HepG2 (cell line): ENCODE measurements at regions not wholly inside any gene's neighbourhood (a gene's known extent, or its start where the extent isn't known, plus 50 kb on each side); places are given as distances from the start of the nearest gene placed in this dataset.

ENCODE experiments used
- ATF2 ChIP-seq: sonication (generic); formaldehyde crosslinking; IDR thresholded peaks from 2 replicates; pipeline ENCODE4 v1.4.0; 2020; ENCODE audit warnings: missing genetic modification reagents
- ETV6 ChIP-seq: sonication (generic); formaldehyde crosslinking; conservative IDR thresholded peaks from 2 replicates; pipeline ENCODE4 v1.4.0; 2020; ENCODE audit warnings: missing genetic modification reagents
- FOXA1 ChIP-seq, 2 experiments: fragments of 450-650 bp in 1 of 2; sonication (generic) in 1 of 2; formaldehyde crosslinking in 1 of 2; IDR thresholded peaks; 2 replicates each; pipeline versions ENCODE4 v1.4.0 to v1.6.1; 2016 to 2020; ENCODE audit warnings: missing genetic modification reagents in 1 of 2
- FOXP1 ChIP-seq, 2 experiments: fragments of 450-650 bp in 1 of 2; IDR thresholded peaks; 2 replicates each; pipeline ENCODE4 v1.6.1; 2017 to 2018; ENCODE audit warnings: antibody characterized with exemption in 1 of 2
- HDAC2 ChIP-seq: sonication (generic); formaldehyde crosslinking; IDR thresholded peaks from 2 replicates; pipeline ENCODE4 v1.4.0; 2020; ENCODE audit warnings: missing genetic modification reagents
- HOXA5 ChIP-seq: sonication (generic); formaldehyde crosslinking; IDR thresholded peaks from 2 replicates; pipeline ENCODE4 v1.4.0; 2020; ENCODE audit warnings: missing genetic modification reagents
- KDM6A ChIP-seq: IDR thresholded peaks from 2 replicates; pipeline ENCODE4 v1.6.1; 2016; ENCODE audit warnings: low read depth
- KLF9 ChIP-seq: IDR thresholded peaks from 2 replicates; pipeline ENCODE4 v1.6.1; 2016; ENCODE audit warnings: low read depth
- MYC ChIP-seq: sonication (generic); formaldehyde crosslinking; IDR thresholded peaks from 2 replicates; pipeline ENCODE4 v1.9.0; 2021; ENCODE audit warnings: missing genetic modification reagents, borderline replicate concordance
- ONECUT2 ChIP-seq: sonication (generic); formaldehyde crosslinking; IDR thresholded peaks from 2 replicates; pipeline ENCODE4 v1.4.0; 2020; ENCODE audit warnings: missing genetic modification reagents
- RFXAP ChIP-seq: sonication (generic); formaldehyde crosslinking; IDR thresholded peaks from 2 replicates; pipeline ENCODE4 v1.4.0; 2020; ENCODE audit warnings: missing genetic modification reagents, borderline replicate concordance
- SP2 ChIP-seq: sonication (generic); formaldehyde crosslinking; IDR thresholded peaks from 2 replicates; pipeline ENCODE4 v1.5.1; 2020; ENCODE audit warnings: mild to moderate bottlenecking, missing genetic modification reagents
- SRSF9 ChIP-seq: fragments of 200-400 bp; formaldehyde crosslinking; IDR thresholded peaks from 2 replicates; pipeline ENCODE4 v1.6.1; 2018; ENCODE audit warnings: borderline replicate concordance, mild to moderate bottlenecking, low read depth, low read length; ENCODE audit not compliant: insufficient read depth, poor library complexity, severe bottlenecking
- ZNF331 ChIP-seq: sonication (generic); formaldehyde crosslinking; IDR thresholded peaks from 2 replicates; pipeline ENCODE4 v1.4.0; 2020; ENCODE audit warnings: missing genetic modification reagents
- ZNF513 ChIP-seq: sonication (generic); formaldehyde crosslinking; conservative IDR thresholded peaks from 2 replicates; pipeline ENCODE4 v1.5.0; 2020; ENCODE audit warnings: missing genetic modification reagents
- ZNF552 ChIP-seq: sonication (generic); formaldehyde crosslinking; IDR thresholded peaks from 2 replicates; pipeline ENCODE4 v1.9.0; 2022; ENCODE audit warnings: missing genetic modification reagents, mild to moderate bottlenecking, borderline replicate concordance
- TF ChIP-seq, protein P1 (sequence below): sonication (generic); formaldehyde crosslinking; IDR thresholded peaks from 2 replicates; pipeline ENCODE4 v1.4.0; 2020; ENCODE audit warnings: missing genetic modification reagents
- TF ChIP-seq, protein P2 (sequence below): sonication (generic); formaldehyde crosslinking; conservative IDR thresholded peaks from 2 replicates; pipeline ENCODE4 v1.4.0; 2020; ENCODE audit warnings: missing genetic modification reagents
- TF ChIP-seq, protein P3 (sequence below): sonication (generic); formaldehyde crosslinking; IDR thresholded peaks from 2 replicates; pipeline ENCODE4 v1.4.0; 2020; ENCODE audit warnings: missing genetic modification reagents, borderline replicate concordance
- TF ChIP-seq, protein P4 (sequence below): IDR thresholded peaks from 2 replicates; pipeline ENCODE4 v1.6.1; 2016; ENCODE audit warnings: control low read depth

DNA sequence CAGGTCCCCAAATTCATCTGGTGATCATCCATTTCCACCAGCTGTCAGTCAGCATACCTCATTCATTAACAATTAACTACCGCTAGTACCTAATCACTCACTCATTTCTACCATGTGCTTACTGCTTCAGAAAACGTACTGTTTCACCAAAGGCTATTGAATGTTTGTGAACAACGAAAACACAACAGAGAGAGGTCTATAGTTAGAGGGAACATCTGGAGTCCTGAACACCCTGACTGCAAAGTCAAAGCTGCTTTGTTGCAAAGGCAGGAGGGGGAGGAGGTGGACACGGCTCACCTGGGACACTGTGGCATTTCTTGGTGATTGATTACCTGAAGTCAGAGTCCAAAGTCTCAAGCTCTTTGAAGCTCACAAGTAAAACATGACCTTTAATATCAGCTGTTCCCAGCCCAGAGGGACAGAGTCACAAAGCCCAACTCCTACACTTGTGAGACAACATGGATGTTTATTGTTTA is 342.3 kb upstream of the ADARB2 start (continued):
- no peak for TF ChIP-seq ZNF552 (CRISPR knock-in tag)
- peak; percentile 91; the same call in 1 of the 2 replicates for TF ChIP-seq HOXA5 (CRISPR knock-in tag)
- TF ChIP-seq SP2 (CRISPR knock-in tag): no peak
- 0 out of 2 replicates have a peak, but pooled peaks have one; percentile 21 for TF ChIP-seq HDAC2 (CRISPR knock-in tag)
- TF ChIP-seq, protein P1, sequence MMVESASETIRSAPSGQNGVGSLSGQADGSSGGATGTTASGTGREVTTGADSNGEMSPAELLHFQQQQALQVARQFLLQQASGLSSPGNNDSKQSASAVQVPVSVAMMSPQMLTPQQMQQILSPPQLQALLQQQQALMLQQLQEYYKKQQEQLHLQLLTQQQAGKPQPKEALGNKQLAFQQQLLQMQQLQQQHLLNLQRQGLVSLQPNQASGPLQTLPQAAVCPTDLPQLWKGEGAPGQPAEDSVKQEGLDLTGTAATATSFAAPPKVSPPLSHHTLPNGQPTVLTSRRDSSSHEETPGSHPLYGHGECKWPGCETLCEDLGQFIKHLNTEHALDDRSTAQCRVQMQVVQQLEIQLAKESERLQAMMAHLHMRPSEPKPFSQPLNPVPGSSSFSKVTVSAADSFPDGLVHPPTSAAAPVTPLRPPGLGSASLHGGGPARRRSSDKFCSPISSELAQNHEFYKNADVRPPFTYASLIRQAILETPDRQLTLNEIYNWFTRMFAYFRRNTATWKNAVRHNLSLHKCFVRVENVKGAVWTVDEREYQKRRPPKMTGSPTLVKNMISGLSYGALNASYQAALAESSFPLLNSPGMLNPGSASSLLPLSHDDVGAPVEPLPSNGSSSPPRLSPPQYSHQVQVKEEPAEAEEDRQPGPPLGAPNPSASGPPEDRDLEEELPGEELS (CRISPR knock-in tag): peak; percentile 82
- TF ChIP-seq, protein P2, sequence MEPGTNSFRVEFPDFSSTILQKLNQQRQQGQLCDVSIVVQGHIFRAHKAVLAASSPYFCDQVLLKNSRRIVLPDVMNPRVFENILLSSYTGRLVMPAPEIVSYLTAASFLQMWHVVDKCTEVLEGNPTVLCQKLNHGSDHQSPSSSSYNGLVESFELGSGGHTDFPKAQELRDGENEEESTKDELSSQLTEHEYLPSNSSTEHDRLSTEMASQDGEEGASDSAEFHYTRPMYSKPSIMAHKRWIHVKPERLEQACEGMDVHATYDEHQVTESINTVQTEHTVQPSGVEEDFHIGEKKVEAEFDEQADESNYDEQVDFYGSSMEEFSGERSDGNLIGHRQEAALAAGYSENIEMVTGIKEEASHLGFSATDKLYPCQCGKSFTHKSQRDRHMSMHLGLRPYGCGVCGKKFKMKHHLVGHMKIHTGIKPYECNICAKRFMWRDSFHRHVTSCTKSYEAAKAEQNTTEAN: 0 out of 2 replicates have a peak, but pooled peaks have one; percentile 56
- TF ChIP-seq, protein P3, sequence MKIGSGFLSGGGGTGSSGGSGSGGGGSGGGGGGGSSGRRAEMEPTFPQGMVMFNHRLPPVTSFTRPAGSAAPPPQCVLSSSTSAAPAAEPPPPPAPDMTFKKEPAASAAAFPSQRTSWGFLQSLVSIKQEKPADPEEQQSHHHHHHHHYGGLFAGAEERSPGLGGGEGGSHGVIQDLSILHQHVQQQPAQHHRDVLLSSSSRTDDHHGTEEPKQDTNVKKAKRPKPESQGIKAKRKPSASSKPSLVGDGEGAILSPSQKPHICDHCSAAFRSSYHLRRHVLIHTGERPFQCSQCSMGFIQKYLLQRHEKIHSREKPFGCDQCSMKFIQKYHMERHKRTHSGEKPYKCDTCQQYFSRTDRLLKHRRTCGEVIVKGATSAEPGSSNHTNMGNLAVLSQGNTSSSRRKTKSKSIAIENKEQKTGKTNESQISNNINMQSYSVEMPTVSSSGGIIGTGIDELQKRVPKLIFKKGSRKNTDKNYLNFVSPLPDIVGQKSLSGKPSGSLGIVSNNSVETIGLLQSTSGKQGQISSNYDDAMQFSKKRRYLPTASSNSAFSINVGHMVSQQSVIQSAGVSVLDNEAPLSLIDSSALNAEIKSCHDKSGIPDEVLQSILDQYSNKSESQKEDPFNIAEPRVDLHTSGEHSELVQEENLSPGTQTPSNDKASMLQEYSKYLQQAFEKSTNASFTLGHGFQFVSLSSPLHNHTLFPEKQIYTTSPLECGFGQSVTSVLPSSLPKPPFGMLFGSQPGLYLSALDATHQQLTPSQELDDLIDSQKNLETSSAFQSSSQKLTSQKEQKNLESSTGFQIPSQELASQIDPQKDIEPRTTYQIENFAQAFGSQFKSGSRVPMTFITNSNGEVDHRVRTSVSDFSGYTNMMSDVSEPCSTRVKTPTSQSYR (CRISPR knock-in tag): peak; percentile 86
- no peak for TF ChIP-seq MYC
- no peak for TF ChIP-seq FOXA1 (IDR thresholded peaks at IDR 0.05)
- peak; percentile 13; the same call in 1 of the 2 replicates for TF ChIP-seq FOXA1 (CRISPR knock-in tag; IDR thresholded peaks at IDR 0.05)
- TF ChIP-seq SRSF9: no peak
- peak; percentile 67; the same call in 1 of the 2 replicates for TF ChIP-seq ONECUT2 (CRISPR knock-in tag)
- TF ChIP-seq ATF2 (CRISPR knock-in tag): 0 out of 2 replicates have a peak, but pooled peaks have one; percentile 37
- TF ChIP-seq KLF9 (CRISPR knock-in tag): no peak
- TF ChIP-seq, protein P4, sequence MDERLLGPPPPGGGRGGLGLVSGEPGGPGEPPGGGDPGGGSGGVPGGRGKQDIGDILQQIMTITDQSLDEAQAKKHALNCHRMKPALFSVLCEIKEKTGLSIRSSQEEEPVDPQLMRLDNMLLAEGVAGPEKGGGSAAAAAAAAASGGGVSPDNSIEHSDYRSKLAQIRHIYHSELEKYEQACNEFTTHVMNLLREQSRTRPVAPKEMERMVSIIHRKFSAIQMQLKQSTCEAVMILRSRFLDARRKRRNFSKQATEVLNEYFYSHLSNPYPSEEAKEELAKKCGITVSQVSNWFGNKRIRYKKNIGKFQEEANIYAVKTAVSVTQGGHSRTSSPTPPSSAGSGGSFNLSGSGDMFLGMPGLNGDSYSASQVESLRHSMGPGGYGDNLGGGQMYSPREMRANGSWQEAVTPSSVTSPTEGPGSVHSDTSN: peak; percentile 59
- TF ChIP-seq RFXAP (CRISPR knock-in tag): no peak
- TF ChIP-seq FOXP1 (IDR thresholded peaks at IDR 0.05): no peak
- TF ChIP-seq FOXP1 (CRISPR knock-in tag; IDR thresholded peaks at IDR 0.05): peak; percentile 82
- peak; percentile 63; the same call in 1 of the 2 replicates for TF ChIP-seq KDM6A (CRISPR knock-in tag)
- TF ChIP-seq ZNF513: no peak
- TF ChIP-seq ETV6 (CRISPR knock-in tag): no peak
- no peak for TF ChIP-seq ZNF331 (CRISPR knock-in tag)
